ENCODE measurements at regions not wholly inside any gene's neighbourhood (a gene's known extent, or its start where the extent isn't known, plus 50 kb on each side); places are given as distances from the start of the nearest gene placed in this dataset.

DNA sequence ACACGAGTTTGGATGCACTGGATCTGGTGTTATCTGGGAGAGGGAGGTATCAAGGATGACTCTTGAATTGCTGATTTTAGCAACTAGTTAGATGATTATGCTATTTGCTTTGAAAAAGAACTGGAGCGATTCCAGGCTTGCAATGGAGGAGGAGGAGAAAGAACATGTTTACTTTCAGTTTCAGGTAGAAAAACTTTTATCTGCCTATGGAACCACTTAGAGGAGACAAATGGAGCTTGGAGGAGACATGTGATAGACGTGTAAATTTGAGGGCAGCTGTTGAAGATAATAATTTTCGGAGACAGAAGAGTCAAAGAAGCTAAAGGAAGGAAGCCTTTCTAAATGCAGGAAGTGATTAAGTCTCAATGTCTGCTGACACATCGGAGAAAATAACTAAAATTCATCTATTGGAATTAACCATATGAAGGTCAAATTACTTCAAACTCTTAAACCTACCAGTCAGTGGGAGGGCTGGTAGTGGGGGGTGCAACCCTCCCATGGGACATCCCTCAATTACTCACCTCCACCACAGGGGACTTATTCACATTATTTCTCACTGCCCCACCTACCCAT lies 56.4 kb upstream of the GNAI1 start:
- no peak for TF ChIP-seq TCF12 (IDR thresholded peaks at IDR 0.05; ENCODE audit: low read depth, low read length)
- no peak for TF ChIP-seq POLR2A (IDR thresholded peaks at IDR 0.05; ENCODE audit: low read depth, low read length)
